ENCODE measurements at regions not wholly inside any gene's neighbourhood (a gene's known extent, or its start where the extent isn't known, plus 50 kb on each side); places are given as distances from the start of the nearest gene placed in this dataset.

- no peak for TF ChIP-seq CTCF (conservative IDR thresholded peaks at IDR 0.05; ENCODE audit: low read length)
- no peak for TF ChIP-seq EZH2phosphoT487 (IDR thresholded peaks at IDR 0.05; ENCODE audit: borderline replicate concordance, low read depth, low read length)
Observed at GRCh38 chr3:66692042-66692765, 191.4 kb upstream of the LRIG1 start.
